GM21367 (cell line): ENCODE measurements at regions not wholly inside any gene's neighbourhood (a gene's known extent, or its start where the extent isn't known, plus 50 kb on each side); places are given as distances from the start of the nearest gene placed in this dataset.
"Not testable (repeated sequence)": the region's sequence is repeated elsewhere in the genome, so short reads cannot be mapped to it uniquely, and the experiment has no call there.

Source experiments
- ATAC-seq: cut with Tn5 transposase; IDR thresholded peaks from one replicate; pipeline ENCODE4 v1.9.1; 2021; ENCODE audit not compliant: unreplicated experiment

GRCh38 chr4:141518222-141518621 is 118.2 kb upstream of the IL15 start:
- ATAC-seq = no peak

- no peak for ATAC-seq
Measured at GRCh38 chr4:141524116-141524515, 112.3 kb upstream of the IL15 start.

- ATAC-seq = no peak
Measured at GRCh38 chr4:141524841-141525240, 111.5 kb upstream of the IL15 start.

GRCh38 chr4:141530627-141531026 is 105.8 kb upstream of the IL15 start:
- ATAC-seq = no peak

- no peak for ATAC-seq
Measured at GRCh38 chr4:141534985-141535384, 101.4 kb upstream of the IL15 start.

GRCh38 chr4:141538001-141538400 is 98.4 kb upstream of the IL15 start:
- ATAC-seq = no peak

- ATAC-seq = no peak
Measured at GRCh38 chr4:141540643-141541042, 95.7 kb upstream of the IL15 start.

GRCh38 chr4:141541851-141542250 is 94.5 kb upstream of the IL15 start:
- no peak for ATAC-seq

GRCh38 chr4:141543176-141543575 is 93.2 kb upstream of the IL15 start:
- no peak for ATAC-seq

GRCh38 chr4:141543706-141544105 is 92.7 kb upstream of the IL15 start:
- ATAC-seq = no peak

GRCh38 chr4:141548791-141549190 is 87.6 kb upstream of the IL15 start:
- ATAC-seq = no peak

- ATAC-seq = no peak
Measured at GRCh38 chr4:141560056-141560455, 76.3 kb upstream of the IL15 start.

GRCh38 chr4:141562649-141563048 is 73.7 kb upstream of the IL15 start:
- no peak for ATAC-seq

GRCh38 chr4:141563723-141564122 is 72.7 kb upstream of the IL15 start:
- ATAC-seq = no peak

- not testable (repeated sequence) for ATAC-seq
Measured at GRCh38 chr4:141564961-141565360, 71.4 kb upstream of the IL15 start.

GRCh38 chr4:141565379-141566089 is 70.8 kb upstream of the IL15 start:
- ATAC-seq = no peak

- no peak for ATAC-seq
Measured at GRCh38 chr4:141567326-141567915, 69.0 kb upstream of the IL15 start.

- ATAC-seq = no peak
Measured at GRCh38 chr4:141569141-141569540, 67.2 kb upstream of the IL15 start.

- no peak for ATAC-seq
Measured at GRCh38 chr4:141570290-141570689, 66.1 kb upstream of the IL15 start.

- no peak for ATAC-seq
Measured at GRCh38 chr4:141571362-141571761, 65.0 kb upstream of the IL15 start.

GRCh38 chr4:141571793-141572192 is 64.6 kb upstream of the IL15 start:
- no peak for ATAC-seq

- no peak for ATAC-seq
Measured at GRCh38 chr4:141573678-141574077, 62.7 kb upstream of the IL15 start.

GRCh38 chr4:141575884-141576283 is 60.5 kb upstream of the IL15 start:
- ATAC-seq = no peak
